C4-2B (cell line): ENCODE measurements at regions not wholly inside any gene's neighbourhood (a gene's known extent, or its start where the extent isn't known, plus 50 kb on each side); places are given as distances from the start of the nearest gene placed in this dataset.

Experiments
- CTCF ChIP-seq: fragments of 450-650 bp; conservative IDR thresholded peaks from 2 replicates; pipeline ENCODE4 v1.5.1; 2017; ENCODE audit warnings: mild to moderate bottlenecking
- ZFX ChIP-seq: fragments of 450-650 bp; IDR thresholded peaks from 2 replicates; pipeline ENCODE4 v1.6.1; 2017

DNA sequence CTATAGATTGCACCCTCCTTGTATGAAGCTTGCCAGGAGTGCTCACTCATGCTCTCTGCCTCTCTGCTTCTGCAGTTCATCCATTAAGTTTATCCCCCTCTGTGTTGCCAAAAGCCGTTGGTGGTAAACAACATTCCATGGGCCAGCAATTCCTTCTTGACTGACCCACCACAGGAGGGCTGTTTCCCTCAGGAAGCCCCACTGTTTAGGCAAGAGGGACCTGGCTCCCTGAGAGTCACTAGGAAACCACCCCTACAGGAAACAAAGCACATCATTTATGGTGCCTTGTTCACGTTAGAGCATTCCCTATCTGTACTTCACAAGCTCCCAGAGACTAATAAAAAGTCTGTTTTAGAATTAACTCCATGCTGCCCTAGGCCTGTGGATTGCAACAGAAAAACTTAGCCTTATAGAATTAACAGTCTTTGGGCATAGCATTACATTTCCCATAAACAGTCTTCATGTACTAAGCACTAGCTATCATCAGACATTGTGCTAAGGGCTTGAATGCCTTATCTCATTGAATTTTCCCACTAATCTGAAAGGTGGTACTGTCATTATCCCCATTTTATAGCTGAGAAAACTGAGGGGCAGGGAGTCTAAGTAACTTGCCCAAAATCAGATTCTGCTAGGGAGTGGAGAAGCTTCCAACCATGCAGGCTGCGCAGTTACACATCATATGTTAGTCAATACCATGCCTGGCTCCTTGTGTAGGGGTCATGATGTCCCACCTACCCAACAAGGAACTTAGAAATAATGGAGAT is 149.9 kb downstream of the SHQ1 start:
- TF ChIP-seq CTCF (no peak), ZFX (no peak)
